22Rv1 (cell line): ENCODE measurements at regions not wholly inside any gene's neighbourhood (a gene's known extent, or its start where the extent isn't known, plus 50 kb on each side); places are given as distances from the start of the nearest gene placed in this dataset.

Source experiments
- CTCF ChIP-seq: fragments of 450-650 bp; IDR thresholded peaks from 2 replicates; pipeline ENCODE4 v1.5.1; 2017; ENCODE audit warnings: mild to moderate bottlenecking
- ZFX ChIP-seq: fragments of 450-650 bp; IDR thresholded peaks from 2 replicates; pipeline ENCODE4 v1.6.1; 2017; ENCODE audit warnings: antibody characterized with exemption, borderline replicate concordance

GRCh38 chr4:128688846-128689437 lies 120.6 kb upstream of the JADE1 start:
- TF ChIP-seq CTCF (no peak), ZFX (no peak)
